ENCODE measurements at regions not wholly inside any gene's neighbourhood (a gene's known extent, or its start where the extent isn't known, plus 50 kb on each side); places are given as distances from the start of the nearest gene placed in this dataset.

- Histone ChIP-seq H3K4me3 (no peak overlapping the region), H3K9me3 (no peaks in the 10 kb centered on the region), H3K27me3 (no peaks in the 10 kb centered on the region), H3K4me1 (ENCODE audit: insufficient read depth) (no peaks in the 10 kb centered on the region), H3K27ac (no peak overlapping the region), H3K36me3 (no peaks in the 10 kb centered on the region)
- no peak for DNase-seq
- intact Hi-C loops (cut with DNase I) = no loop called here
- TF ChIP-seq EP300 (IDR thresholded peaks at IDR 0.05) (no peak), POLR2A (IDR thresholded peaks at IDR 0.05) (no peak)
- TF ChIP-seq, protein P1, sequence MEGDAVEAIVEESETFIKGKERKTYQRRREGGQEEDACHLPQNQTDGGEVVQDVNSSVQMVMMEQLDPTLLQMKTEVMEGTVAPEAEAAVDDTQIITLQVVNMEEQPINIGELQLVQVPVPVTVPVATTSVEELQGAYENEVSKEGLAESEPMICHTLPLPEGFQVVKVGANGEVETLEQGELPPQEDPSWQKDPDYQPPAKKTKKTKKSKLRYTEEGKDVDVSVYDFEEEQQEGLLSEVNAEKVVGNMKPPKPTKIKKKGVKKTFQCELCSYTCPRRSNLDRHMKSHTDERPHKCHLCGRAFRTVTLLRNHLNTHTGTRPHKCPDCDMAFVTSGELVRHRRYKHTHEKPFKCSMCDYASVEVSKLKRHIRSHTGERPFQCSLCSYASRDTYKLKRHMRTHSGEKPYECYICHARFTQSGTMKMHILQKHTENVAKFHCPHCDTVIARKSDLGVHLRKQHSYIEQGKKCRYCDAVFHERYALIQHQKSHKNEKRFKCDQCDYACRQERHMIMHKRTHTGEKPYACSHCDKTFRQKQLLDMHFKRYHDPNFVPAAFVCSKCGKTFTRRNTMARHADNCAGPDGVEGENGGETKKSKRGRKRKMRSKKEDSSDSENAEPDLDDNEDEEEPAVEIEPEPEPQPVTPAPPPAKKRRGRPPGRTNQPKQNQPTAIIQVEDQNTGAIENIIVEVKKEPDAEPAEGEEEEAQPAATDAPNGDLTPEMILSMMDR (IDR thresholded peaks at IDR 0.05) = no peak
- WGBS, 3 donors = 44 to 55% (median 50%) methylated on average over 4 of the region's 4 CpGs
Measured at GRCh38 chrX:109822861-109823260, 89.8 kb upstream of the ACSL4 start.

DNA sequence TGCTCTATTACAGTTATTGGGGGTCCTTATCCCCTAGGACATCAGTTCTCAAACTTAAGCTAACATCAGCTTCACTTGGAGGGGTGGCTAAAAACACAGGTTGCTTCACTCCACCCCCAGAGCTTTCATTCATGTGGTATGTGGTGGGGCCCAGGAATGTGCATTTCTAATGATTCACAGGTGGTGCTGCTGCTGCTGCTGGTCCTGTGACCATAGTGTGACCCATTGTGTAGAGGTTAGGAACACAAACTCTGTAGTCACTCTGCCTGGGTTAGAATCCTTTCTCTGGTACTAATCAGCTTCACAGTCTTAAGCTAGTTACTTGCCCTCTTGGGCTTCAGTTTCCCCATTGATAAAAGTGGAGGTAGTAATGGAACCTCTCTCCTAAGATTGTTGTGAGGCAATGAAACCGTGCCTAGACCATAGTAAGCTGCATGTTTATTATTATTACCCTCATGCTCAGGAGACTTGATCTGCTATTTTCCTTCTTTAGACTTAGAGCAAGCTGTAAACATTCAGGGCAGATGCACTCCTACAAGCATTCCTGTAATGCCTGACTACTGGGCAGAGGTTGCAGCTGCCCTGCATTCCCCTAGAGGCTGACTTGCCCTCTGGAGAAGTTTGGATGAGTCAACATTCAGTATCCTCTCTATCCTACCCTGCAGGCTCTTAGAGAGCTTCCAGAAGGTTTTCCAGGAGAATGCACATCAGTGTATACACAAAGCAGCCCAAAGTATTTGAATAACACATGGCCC lies 94.1 kb upstream of the ACSL4 start:
- Histone ChIP-seq H3K9me3 (no peaks in the 10 kb centered on the region), H3K4me3 (no peak overlapping the region), H3K36me3 (no peaks in the 10 kb centered on the region), H3K4me1 (ENCODE audit: insufficient read depth) (no peaks in the 10 kb centered on the region), H3K27me3 (no peaks in the 10 kb centered on the region), H3K27ac (no peak overlapping the region)
- no peak for TF ChIP-seq EP300 (IDR thresholded peaks at IDR 0.05)
- TF ChIP-seq, protein P1 (IDR thresholded peaks at IDR 0.05) = no peak
- TF ChIP-seq POLR2A (IDR thresholded peaks at IDR 0.05) = no peak
- intact Hi-C loops (cut with DNase I) = no loop called here
- no peak for DNase-seq
- 18 to 39% (median 32%) methylated on average over 1 of the region's 1 CpG for WGBS, 3 donors

DNA sequence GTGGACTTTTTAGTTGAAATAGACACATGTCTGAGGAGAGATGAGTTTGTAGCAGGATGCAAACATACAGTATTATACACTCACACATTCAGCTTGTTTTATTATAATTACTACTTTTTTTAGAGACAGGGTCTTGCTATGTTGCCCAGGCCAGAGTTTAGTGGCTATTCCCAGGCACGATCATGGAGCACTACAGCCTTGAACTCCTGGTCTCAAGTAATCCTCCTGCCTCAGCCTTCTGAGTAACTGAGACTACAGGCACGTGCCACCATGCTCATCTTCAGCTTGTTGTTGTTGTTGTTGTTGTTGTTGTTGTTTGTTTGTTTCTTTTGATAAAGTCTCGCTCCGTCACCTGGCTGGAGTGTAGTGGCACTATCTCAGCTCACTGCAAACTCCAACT lies 94.7 kb upstream of the ACSL4 start:
- H3K36me3 ChIP-seq = no peaks in the 10 kb centered on the region
- H3K9me3 ChIP-seq = no peaks in the 10 kb centered on the region
- WGBS, 3 donors = 74 to 84% (median 81%) methylated on average over 4 of the region's 4 CpGs
- no peaks in the 10 kb centered on the region for H3K4me1 ChIP-seq (ENCODE audit: insufficient read depth)
- intact Hi-C loops (cut with DNase I) = no loop called here
- no peak overlapping the region for H3K27ac ChIP-seq
- TF ChIP-seq, protein P1 (IDR thresholded peaks at IDR 0.05) = no peak
- no peak for TF ChIP-seq POLR2A (IDR thresholded peaks at IDR 0.05)
- TF ChIP-seq EP300 (IDR thresholded peaks at IDR 0.05) = no peak
- DNase-seq = no peak
- no peak overlapping the region for H3K4me3 ChIP-seq
- H3K27me3 ChIP-seq = no peaks in the 10 kb centered on the region

DNA sequence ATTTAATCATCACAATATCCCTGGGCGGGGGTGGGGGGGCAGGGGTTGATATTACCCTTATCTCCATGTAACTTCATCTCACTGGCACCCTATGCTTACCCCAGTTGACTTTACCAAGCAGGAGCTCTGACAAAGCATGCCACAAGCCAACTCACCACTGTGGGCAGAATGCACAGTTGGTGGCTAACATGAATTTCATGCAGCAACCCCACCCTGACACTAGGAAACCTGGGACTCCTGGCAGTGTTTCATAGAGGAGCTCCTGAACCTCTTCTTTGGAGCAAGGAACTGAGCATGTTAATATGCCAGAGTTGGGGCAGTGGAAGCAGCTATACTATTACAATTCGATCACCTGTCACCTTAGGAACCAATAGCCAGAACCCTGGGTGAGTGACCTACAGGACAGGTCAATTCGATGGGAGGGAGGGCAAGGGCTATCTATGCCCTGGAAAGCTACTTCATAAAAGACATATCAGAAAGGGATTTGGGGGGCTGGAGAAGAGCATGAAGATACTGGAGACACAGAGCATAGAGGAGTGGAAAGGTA lies 97.2 kb upstream of the ACSL4 start:
- Histone ChIP-seq H3K27me3 (no peaks in the 10 kb centered on the region), H3K36me3 (no peaks in the 10 kb centered on the region), H3K4me3 (no peak overlapping the region), H3K4me1 (ENCODE audit: insufficient read depth) (no peaks in the 10 kb centered on the region), H3K27ac (no peak overlapping the region), H3K9me3 (no peaks in the 10 kb centered on the region)
- intact Hi-C loops (cut with DNase I) = no loop called here
- TF ChIP-seq POLR2A (IDR thresholded peaks at IDR 0.05) (no peak), EP300 (IDR thresholded peaks at IDR 0.05) (no peak)
- TF ChIP-seq, protein P1 (IDR thresholded peaks at IDR 0.05) = no peak
- WGBS, 3 donors = 64 to 75% (median 67%) methylated on average over 3 of the region's 3 CpGs
- DNase-seq = no peak

All from ovary (tissue), 7 donors.